GM12878 (cell line): ENCODE measurements at regions not wholly inside any gene's neighbourhood (a gene's known extent, or its start where the extent isn't known, plus 50 kb on each side); places are given as distances from the start of the nearest gene placed in this dataset.

Experiments
- ATF2 ChIP-seq: IDR thresholded peaks from 2 replicates; pipeline ENCODE4 v1.6.1; 2012; ENCODE audit warnings: low read length, inconsistent platforms
- CTCF ChIP-seq, 3 experiments: IDR thresholded peaks in 2 of 3; conservative IDR thresholded peaks in 1 of 3; 2 replicates each; pipeline ENCODE4 v1.5.1; 2011; ENCODE audit warnings: low read depth in 3 of 3, low read length in 3 of 3, mild to moderate bottlenecking in 3 of 3, control low read depth in 2 of 3, moderate library complexity in 2 of 3, inconsistent platforms in 1 of 3, mixed read lengths in 1 of 3; ENCODE audit not compliant: control insufficient read depth in 2 of 3, insufficient read depth in 1 of 3; ENCODE audit errors: extremely low read depth in 1 of 3
- HDAC6 ChIP-seq: fragments of 200-600 bp; sonication (generic); IDR thresholded peaks from one replicate; pipeline ENCODE4 v1.8.0; 2017; ENCODE audit warnings: antibody characterized with exemption; ENCODE audit not compliant: unreplicated experiment
- NR2C1 ChIP-seq: fragments of 450-650 bp; IDR thresholded peaks from 2 replicates; pipeline ENCODE4 v1.6.1; 2017; ENCODE audit warnings: antibody characterized with exemption, mild to moderate bottlenecking, moderate library complexity
- POU2F2 ChIP-seq: IDR thresholded peaks from 3 replicates; pipeline ENCODE4 v1.6.1; 2011; ENCODE audit warnings: low read depth, mild to moderate bottlenecking, low read length, borderline replicate concordance
- TCF12 ChIP-seq: IDR thresholded peaks from 2 replicates; pipeline ENCODE4 v1.6.1; 2011; ENCODE audit warnings: low read depth, mild to moderate bottlenecking, low read length

- TF ChIP-seq CTCF (IDR thresholded peaks at IDR 0.05 in 2 of 3, conservative IDR thresholded peaks at IDR 0.05 in 1 of 3; ENCODE audit: control insufficient read depth in 2 of 3, extremely low read depth in 1 of 3, insufficient read depth in 1 of 3, low read depth in 3 of 3, low read length in 3 of 3) (no peak), TCF12 (no peak), POU2F2 (no peak), HDAC6 (no peak), NR2C1 (no peak), ATF2 (no peak)
Observed at GRCh38 chr12:65653946-65654629, 170.2 kb upstream of the HMGA2 start.
